Fibroblast of skin of scalp (primary cell): ENCODE measurements at regions not wholly inside any gene's neighbourhood (a gene's known extent, or its start where the extent isn't known, plus 50 kb on each side); places are given as distances from the start of the nearest gene placed in this dataset.
"Not testable (repeated sequence)": the region's sequence is repeated elsewhere in the genome, so short reads cannot be mapped to it uniquely, and the experiment has no call there.

Experiments
- DNase-seq: peaks from one replicate; pipeline ENCODE4 v3.0.0-alpha.2; 2013

DNA sequence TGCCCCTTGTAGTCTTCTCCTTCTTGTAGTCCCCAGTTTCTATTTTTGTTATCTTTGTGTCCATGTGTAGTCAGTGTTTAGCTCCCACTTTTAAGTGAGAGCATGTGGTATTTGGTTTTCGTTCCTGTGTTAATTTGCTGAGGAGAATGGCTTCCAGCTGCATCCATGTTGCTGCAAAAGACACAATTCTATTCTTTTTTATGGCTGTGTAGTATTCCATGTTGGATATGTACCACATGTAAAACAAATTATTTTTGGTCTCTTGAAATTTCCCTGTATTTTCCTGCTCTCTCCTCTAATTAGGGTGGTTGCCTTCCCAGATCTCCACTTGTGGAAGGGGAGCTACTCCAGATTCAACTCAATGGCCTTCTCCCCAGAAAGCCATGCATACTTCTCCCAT, 813.8 kb downstream of the UQCRFS1 start:
- no peak for DNase-seq

DNA sequence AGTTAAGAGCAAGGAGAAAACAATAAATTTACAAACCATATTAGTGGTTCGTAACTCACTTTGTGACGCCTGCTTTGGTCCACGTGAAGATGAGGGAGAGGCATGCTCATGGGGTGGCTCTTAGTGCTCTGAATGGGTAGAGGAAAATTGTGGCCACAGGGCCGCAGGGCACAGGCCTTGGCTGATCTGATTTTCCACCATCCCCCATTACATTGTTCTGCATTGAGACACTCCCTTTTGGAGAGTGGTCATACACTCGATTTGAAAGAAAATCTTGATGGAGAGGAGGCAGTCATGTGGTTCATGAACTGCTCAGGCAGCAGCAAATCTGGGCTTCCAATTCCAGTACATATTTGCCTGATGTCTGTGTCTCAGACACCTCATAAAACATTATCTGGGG, 815.2 kb downstream of the UQCRFS1 start:
- DNase-seq: no peak

- no peak for DNase-seq
These were observed 815.6 kb downstream of the UQCRFS1 start for GRCh38 chr19:28397306-28397705.

DNA sequence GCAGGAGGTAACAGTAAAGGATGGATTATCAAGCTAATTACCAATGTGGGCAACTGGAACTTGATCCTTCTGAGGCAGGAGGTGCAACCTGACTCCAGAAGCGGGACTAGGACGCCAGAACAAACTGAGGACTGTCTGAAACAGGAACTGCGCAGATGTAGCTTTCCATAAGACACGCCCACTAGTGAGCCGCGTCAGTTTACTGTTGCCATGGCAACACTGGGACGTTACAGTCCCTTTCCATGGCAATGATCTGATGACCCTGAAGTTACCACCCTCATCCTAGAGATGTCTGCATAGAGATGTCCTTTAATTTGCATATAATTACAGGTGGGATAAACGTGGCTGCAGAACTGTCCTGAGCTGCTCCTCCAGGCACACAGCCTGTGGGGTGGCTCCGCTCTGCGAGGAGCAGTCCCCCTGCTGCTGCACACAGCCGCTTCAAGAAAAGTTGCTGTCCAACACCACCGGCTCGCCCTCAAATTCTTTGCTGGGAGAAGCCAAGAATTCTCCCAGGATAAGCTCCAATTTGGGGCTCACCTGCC, 816.6 kb downstream of the UQCRFS1 start:
- DNase-seq: no peak

DNA sequence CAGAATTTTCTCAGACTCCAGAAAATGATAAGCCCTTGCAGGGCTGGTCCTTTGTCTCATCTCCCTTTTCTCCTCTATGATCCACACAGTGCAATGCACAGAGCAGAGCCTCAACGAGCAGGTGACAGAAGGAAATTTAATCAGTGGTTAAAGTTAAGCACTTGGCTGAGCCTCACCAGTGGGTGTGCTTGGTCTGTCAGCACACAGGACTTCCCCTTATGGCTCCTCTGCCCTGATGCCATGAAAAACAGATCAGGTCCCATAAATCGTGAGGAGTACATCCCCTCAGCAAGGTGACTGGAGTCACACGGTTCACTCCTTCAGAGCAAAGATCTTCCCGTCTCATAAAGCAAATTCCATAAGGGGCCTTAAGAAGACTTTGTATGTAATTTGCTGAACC, 818.2 kb downstream of the UQCRFS1 start:
- DNase-seq: no peak

DNA sequence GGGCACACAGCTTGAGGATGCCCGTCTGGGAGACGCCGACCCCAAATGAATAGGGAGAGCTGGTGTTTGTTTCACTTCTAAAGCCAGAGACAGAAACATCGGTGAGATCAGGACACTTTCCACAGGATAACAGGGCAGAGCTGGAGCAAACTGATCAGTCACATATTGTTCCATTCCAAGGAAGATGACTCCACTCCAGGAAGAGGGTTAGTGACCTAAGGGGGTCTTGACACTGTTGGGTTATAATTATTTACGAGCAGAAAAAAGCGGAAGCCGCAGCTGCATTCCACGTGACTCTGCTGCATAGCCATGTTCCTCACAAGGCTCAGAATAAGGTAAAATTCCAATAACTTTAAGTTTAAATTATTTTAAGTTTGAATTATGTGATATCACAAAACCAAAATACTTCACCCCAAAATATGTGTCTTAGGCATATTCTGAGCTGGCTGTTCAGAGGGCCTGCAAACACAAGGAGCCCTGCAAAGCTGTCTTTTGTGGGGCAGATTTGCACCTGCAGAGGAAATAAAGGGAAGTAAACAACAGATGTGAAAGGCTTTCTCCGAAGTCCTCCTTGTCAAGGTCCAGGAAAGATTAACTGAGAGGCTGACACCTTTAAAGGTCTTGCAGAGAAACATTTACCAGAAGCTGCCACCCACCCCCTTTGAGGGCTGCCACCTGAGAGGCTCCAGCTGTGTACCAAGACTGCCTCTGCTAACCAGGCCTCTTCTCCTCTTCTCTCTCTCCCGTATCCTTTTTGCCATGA, 819.2 kb downstream of the UQCRFS1 start:
- no peak for DNase-seq

GRCh38 chr19:28388988-28389387, 824.0 kb downstream of the UQCRFS1 start:
- no peak for DNase-seq

GRCh38 chr19:28387507-28387906, 825.4 kb downstream of the UQCRFS1 start:
- DNase-seq: no peak

GRCh38 chr19:28386470-28386869, 826.5 kb downstream of the UQCRFS1 start:
- no peak for DNase-seq

GRCh38 chr19:28386066-28386465, 826.9 kb downstream of the UQCRFS1 start:
- DNase-seq: no peak

DNA sequence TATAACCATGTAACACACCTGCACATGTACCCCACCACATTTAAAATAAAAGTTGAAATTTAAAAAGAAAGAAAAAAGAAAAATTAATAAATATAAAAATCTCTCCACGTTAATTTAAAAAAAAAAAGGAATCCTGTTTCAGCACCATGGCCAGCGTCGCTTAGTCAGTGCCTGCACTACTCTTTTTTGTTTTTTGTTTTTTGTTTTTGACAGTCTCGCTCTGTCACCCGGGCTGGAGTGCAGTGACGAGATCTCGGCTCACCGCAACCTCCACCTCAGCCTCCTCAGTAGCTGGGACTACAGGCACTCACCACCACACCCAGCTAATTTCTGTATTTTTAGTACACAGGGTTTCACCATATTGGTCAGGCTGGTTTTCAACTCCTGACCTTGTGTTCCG, 835.9 kb downstream of the UQCRFS1 start:
- peak; percentile 4 for DNase-seq

GRCh38 chr19:28374971-28375370, 838.0 kb downstream of the UQCRFS1 start:
- DNase-seq: no peak

DNA sequence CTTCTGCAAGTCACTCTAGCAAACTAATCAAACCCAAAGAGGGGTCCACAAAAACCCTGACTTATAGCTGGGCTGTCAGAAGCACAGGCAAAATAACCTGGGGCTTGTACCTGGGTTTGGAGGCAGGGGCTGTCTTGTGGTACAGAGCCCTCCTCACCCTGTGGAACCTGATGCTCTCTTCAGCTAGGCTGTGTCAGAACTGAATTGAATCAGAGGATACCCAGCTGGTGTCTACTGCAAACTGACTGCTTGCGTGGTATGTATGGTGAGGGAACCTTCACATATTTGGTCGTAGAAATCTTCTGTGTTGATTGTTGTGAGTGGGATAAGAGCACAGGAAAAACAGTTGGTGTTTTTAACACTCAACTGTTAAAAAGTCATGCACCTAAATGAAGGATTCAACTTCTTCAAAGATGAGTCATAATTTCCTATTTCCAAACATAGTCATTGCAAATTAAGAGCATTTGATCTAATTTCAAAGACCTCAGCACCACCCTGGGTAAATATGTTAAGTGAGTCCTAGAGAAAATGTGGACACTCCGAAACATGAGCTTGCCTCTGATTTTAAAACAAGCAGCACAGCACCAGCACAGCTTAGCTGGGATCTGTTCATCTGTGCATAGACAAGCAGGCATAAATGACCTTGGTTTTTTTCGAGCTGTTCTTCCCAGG, 840.2 kb downstream of the UQCRFS1 start:
- DNase-seq: no peak

GRCh38 chr19:28367146-28367545, 845.8 kb downstream of the UQCRFS1 start:
- DNase-seq: no peak

- no peak for DNase-seq
These were observed 849.7 kb downstream of the UQCRFS1 start for GRCh38 chr19:28363254-28363653.

GRCh38 chr19:28359431-28360414, 853.2 kb downstream of the UQCRFS1 start:
- no peak for DNase-seq

DNA sequence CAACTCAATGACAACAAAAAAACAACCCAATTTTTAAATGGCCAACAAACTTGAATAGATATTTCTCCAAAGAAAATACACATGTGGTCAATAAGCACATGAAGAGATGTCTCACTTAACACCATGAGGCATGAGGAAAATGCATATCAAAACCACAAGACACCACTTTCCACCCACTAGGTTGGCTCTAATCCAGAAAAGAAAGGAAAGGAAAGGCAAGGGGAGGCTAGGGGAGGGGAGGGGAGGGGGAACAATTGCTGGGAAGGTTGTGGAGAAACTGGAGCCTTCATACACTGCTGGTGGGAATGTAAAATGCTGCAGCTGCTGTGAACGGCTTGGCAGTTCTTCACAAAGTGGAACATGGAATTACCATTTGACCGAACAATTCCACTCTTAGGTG, 854.3 kb downstream of the UQCRFS1 start:
- DNase-seq: peak; percentile 39

DNA sequence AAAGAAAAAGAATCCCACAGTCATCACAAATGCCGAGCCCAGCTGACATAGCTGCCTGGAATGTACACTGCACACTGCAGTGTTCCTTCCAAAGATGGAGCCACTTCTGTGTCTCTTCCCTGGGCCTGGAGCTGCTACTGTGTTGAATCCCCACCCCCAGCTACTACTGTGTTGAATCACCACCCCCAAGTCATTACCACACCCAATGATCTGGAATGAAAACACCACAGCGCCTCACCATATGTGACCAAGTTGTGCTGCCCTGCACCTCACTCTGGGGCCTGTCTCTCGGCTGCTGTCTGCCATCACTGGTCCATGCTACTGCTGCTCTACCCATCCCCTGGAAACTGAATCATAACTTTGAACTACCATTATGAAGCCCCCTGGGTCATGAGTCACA, 861.2 kb downstream of the UQCRFS1 start:
- DNase-seq: peak; percentile 76

DNA sequence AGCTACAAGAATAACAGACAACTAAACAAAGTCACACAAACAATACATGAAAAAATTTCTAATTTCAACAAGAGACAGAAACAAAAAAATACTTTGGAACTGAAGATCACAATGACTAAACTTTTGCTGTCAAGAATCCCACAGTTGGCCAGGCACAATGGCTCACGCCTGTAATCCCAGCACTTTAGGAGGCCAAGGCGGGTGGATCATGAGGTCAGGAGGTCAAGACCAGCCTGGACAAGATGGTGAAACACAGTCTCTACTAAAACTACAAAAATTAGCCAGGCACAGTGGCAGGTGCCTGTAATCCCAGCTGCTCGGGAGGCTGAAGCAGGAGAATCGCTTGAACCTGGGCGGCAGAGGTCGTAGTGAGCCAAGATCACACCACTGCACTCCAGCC, 861.6 kb downstream of the UQCRFS1 start:
- not testable (repeated sequence) for DNase-seq

- no peak for DNase-seq
These were observed 862.3 kb downstream of the UQCRFS1 start for GRCh38 chr19:28350673-28351072.

- no peak for DNase-seq
These were observed 862.9 kb downstream of the UQCRFS1 start for GRCh38 chr19:28350037-28350436.

DNA sequence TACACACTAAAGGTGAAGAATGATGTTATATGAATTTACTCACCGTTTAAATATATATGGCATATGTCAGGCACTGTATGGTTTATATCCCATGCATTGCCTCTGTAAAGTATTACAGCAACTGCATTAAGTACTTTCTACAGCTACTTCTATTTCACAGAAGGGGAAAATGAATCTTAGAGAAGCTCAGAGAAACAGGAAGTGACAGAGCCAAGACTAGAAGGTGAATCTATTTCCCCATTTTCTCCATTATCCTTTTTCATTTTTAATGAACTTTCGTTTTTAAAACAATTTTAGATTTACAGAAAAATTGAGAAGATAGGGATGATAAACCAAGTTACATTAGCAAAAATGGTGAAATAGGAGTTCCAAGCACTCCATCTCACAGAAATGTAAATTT, 863.3 kb downstream of the UQCRFS1 start:
- no peak for DNase-seq

DNA sequence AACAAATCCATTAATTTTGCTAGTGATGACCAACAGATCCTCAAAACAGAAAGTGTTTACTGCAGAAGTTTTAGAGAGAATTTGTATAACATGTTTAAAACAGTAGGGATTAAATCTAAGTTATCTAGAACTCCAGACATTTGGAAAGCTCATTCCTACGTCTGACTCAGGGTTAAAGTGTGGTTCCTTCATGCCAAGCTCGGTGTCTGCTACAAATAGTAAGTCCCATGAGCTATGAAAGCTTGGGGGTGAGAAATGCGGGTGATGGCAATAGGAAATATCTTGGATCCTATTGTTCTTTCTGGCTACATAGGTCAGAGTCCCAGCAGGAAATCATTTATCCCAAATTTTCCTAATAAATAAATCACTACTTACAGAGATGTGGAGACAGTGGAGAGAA, 867.1 kb downstream of the UQCRFS1 start:
- peak; percentile 44 for DNase-seq
